K562 (cell line): ENCODE measurements at regions not wholly inside any gene's neighbourhood (a gene's known extent, or its start where the extent isn't known, plus 50 kb on each side); places are given as distances from the start of the nearest gene placed in this dataset.

Source experiments
- ATAC-seq: fragments of 200-7000 bp; cut with Tn5 transposase; 3 replicates; pipeline ENCODE4 v1.9.1; 2020; ENCODE audit warnings: moderate library complexity
- BruUV-seq: library from RNA; stranded (reverse); fragments of 400-500 nt; replicated peaks from 2 replicates; lab custom pipeline; 2021; lab: Mats Ljungman, UMichigan
- CTCF ChIA-PET: fragments of 300-600 bp; formaldehyde crosslinking; extraction: SDS; loops from one replicate; lab custom pipeline; 2021; ENCODE audit warnings: low intra/inter-chr PET ratio; lab: Yijun Ruan, JAX
- POLR2A ChIA-PET: fragments of 300-600, 350-650 bp; sonication (Branson Sonifier 250); formaldehyde crosslinking; extraction: SDS; loops from one replicate; lab custom pipeline; 2021; ENCODE audit warnings: antibody characterized with exemption, inconsistent platforms; lab: Yijun Ruan, JAX
- DNase-seq, 4 experiments: peaks; one replicate each; pipeline versions ENCODE4 v3.0.0 to v3.0.0-alpha.2; 2011 to 2018; ENCODE audit warnings: low spot score in 3 of 4, mixed read lengths in 3 of 4; ENCODE audit errors: extremely low read depth in 1 of 4
- FAIRE-seq: peaks from 2 replicates; lab custom pipeline; 2011; peaks lifted over from hg19 to GRCh38; lab: Jason Lieb, UNC
- H2AFZ ChIP-seq: 2 replicates; pipeline ENCODE4 v1.6.0; 2011; ENCODE audit warnings: low read depth, low read length, control low read depth, inconsistent platforms
- H3K27ac ChIP-seq: fragments of 200-600 bp; 3 replicates; pipeline ENCODE4 v1.8.0; 2011; ENCODE audit warnings: low read depth, mild to moderate bottlenecking, control low read depth, inconsistent platforms, low read length, moderate library complexity, mixed read lengths; ENCODE audit errors: extremely low read depth
- H3K27me3 ChIP-seq, 2 experiments: fragments of 300-600 bp in 1 of 2; 2 replicates in 1 of 2; 3 replicates in 1 of 2; pipeline versions ENCODE4 v1.6.0 to v1.8.0; 2011; ENCODE audit warnings: inconsistent platforms in 2 of 2, low read length in 2 of 2, mild to moderate bottlenecking in 1 of 2, mixed read lengths in 1 of 2, moderate library complexity in 1 of 2; ENCODE audit not compliant: control insufficient read depth in 2 of 2, insufficient read depth in 2 of 2
- H3K36me3 ChIP-seq: fragments of 300-600 bp; 3 replicates; pipeline ENCODE4 v1.8.0; 2011; ENCODE audit warnings: mild to moderate bottlenecking, low read length, inconsistent platforms; ENCODE audit not compliant: control insufficient read depth, insufficient read depth
- H3K4me1 ChIP-seq, 2 experiments: fragments of 200-600 bp in 1 of 2; replicated peaks in 1 of 2; 2 replicates in 1 of 2; 3 replicates in 1 of 2; pipeline versions ENCODE4 v1.5.1 to v1.8.0; 2011; ENCODE audit warnings: inconsistent platforms in 2 of 2, low read length in 2 of 2, mild to moderate bottlenecking in 1 of 2, mixed read lengths in 1 of 2, moderate library complexity in 1 of 2; ENCODE audit not compliant: control insufficient read depth in 2 of 2, insufficient read depth in 2 of 2
- H3K4me2 ChIP-seq: 2 replicates; pipeline ENCODE4 v1.6.1; 2011; ENCODE audit warnings: low read length, control low read depth, inconsistent platforms, mixed read lengths; ENCODE audit not compliant: insufficient read depth
- H3K4me3 ChIP-seq: fragments of 200-600 bp; sonication (generic), shearing (Covaris generic); 2 replicates; pipeline ENCODE4 v1.5.1; 2016; ENCODE audit warnings: control low read depth, inconsistent platforms
- H3K79me2 ChIP-seq: fragments of 200-600 bp; 3 replicates; pipeline ENCODE4 v1.8.0; 2011; ENCODE audit warnings: low read length, inconsistent platforms; ENCODE audit not compliant: control insufficient read depth, insufficient read depth
- H3K9ac ChIP-seq, 2 experiments: 2 replicates each; pipeline versions ENCODE4 v1.6.0 to v1.6.1; 2011; ENCODE audit warnings: low read depth in 2 of 2, low read length in 2 of 2, control low read depth in 1 of 2, inconsistent platforms in 1 of 2, mild to moderate bottlenecking in 1 of 2, mixed read lengths in 1 of 2; ENCODE audit not compliant: insufficient read depth in 1 of 2
- H3K9me1 ChIP-seq: one replicate; pipeline ENCODE4 v1.6.0; 2011; ENCODE audit warnings: inconsistent platforms, mild to moderate bottlenecking, low read length, moderate library complexity; ENCODE audit not compliant: control insufficient read depth, insufficient read depth
- H3K9me3 ChIP-seq: replicated peaks from 2 replicates; pipeline ENCODE4 v1.5.1; 2011; ENCODE audit warnings: low read depth, low read length, inconsistent platforms; ENCODE audit not compliant: control insufficient read depth, insufficient read depth
- H4K20me1 ChIP-seq: replicated peaks from 2 replicates; pipeline ENCODE4 v1.6.1; 2011; ENCODE audit warnings: low read length, inconsistent platforms, mixed read lengths; ENCODE audit not compliant: control insufficient read depth, insufficient read depth
- BRD9 ChIP-seq: fragments of 450-650 bp; IDR thresholded peaks from 2 replicates; pipeline ENCODE4 v1.6.1; 2018; ENCODE audit warnings: low read depth; ENCODE audit not compliant: partially characterized antibody
- ELF1 ChIP-seq: fragments of 200-800 bp; sonication (Bioruptor generic); IDR thresholded peaks from 2 replicates; pipeline ENCODE4 v1.6.1; 2016; ENCODE audit warnings: missing genetic modification characterization, missing compliant biosample characterization
- KDM4B ChIP-seq, 2 experiments: fragments of 450-650 bp in 1 of 2; sonication (generic) in 1 of 2; IDR thresholded peaks; 2 replicates each; pipeline ENCODE4 v1.6.1; 2016 to 2017; ENCODE audit warnings: borderline replicate concordance in 2 of 2, antibody characterized with exemption in 1 of 2, low read depth in 1 of 2, mild to moderate bottlenecking in 1 of 2
- MECOM ChIP-seq: fragments of 250-450 bp; sonication (Bioruptor Pico); IDR thresholded peaks from 2 replicates; pipeline ENCODE4 v1.8.0; 2022; ENCODE audit warnings: inconsistent platforms
- RERE ChIP-seq: sonication (generic); formaldehyde crosslinking; IDR thresholded peaks from 2 replicates; pipeline ENCODE4 v1.8.0; 2023; ENCODE audit warnings: missing genetic modification reagents, mild to moderate bottlenecking, borderline replicate concordance
- TBP ChIP-seq: optimal IDR thresholded peaks from 2 replicates; pipeline ENCODE3; 2011; ENCODE audit warnings: low read depth, low read length, improper control_type of control experiment
- TSHZ1 ChIP-seq: fragments of 250-450 bp; sonication (Bioruptor Pico); IDR thresholded peaks from 2 replicates; pipeline ENCODE4 v1.4.0; 2020; ENCODE audit warnings: mild to moderate bottlenecking, moderate library complexity
- ZNF398 ChIP-seq: fragments of 250-450 bp; sonication (Bioruptor Pico); IDR thresholded peaks from 2 replicates; pipeline ENCODE4 v1.8.0; 2021; ENCODE audit warnings: moderate library complexity, mild to moderate bottlenecking, inconsistent platforms
- WGBS: fragments of 100-300 bp; shearing (Covaris generic); methylation state at CpG from one replicate; pipeline ENCODE4 v1.1.6; 2016; ENCODE audit warnings: low coverage, mixed read lengths; ENCODE audit not compliant: insufficient coverage; ENCODE audit errors: missing lambda C conversion rate; 5-methylcytosine and 5-hydroxymethylcytosine counted together
- in situ Hi-C: fragments of 300-500 bp; cut with MboI; formaldehyde crosslinking; loops from 4 replicates; pipeline ENCODE4 v1.15.0; 2018; ENCODE audit warnings: inconsistent platforms, mixed read lengths
- intact Hi-C: fragments of 100-400 bp; cut with micrococcal nuclease; formaldehyde crosslinking; loops from 2 replicates; pipeline ENCODE4 v1.14.2; 2022

GRCh38 chrX:92230628-92231027 lies 451.5 kb downstream of the PCDH11X start:
- no peaks in the 10 kb centered on the region for H4K20me1 ChIP-seq
- H3K4me3 ChIP-seq: no peak overlapping the region
- no peaks in the 10 kb centered on the region for H3K9me1 ChIP-seq
- in situ Hi-C loops: no loop called here
- POLR2A ChIA-PET: no interaction called here
- H3K9me3 ChIP-seq: no peaks in the 10 kb centered on the region
- ATAC-seq (no peak), DNase-seq (no peak), FAIRE-seq (no peak)
- no peak overlapping the region for H3K4me2 ChIP-seq
- H3K4me1 ChIP-seq: no peaks in the 10 kb centered on the region
- no peaks in the 10 kb centered on the region for H3K36me3 ChIP-seq
- H3K9ac ChIP-seq: no peak overlapping the region
- CTCF ChIA-PET: no interaction called here
- 0% methylated on average over 3 of the region's 3 CpGs for WGBS
- BruUV-seq: no TSS peak
- no peaks in the 10 kb centered on the region for H3K79me2 ChIP-seq
- no peaks in the 10 kb centered on the region for H3K27me3 ChIP-seq
- no peak overlapping the region for H3K27ac ChIP-seq
- no peak overlapping the region for H2AFZ ChIP-seq
- intact Hi-C loops: no loop called here
- TF ChIP-seq TBP: no peak
- TF ChIP-seq MECOM (CRISPR knock-in tag): no peak
- no peak for TF ChIP-seq ELF1 (tag)
- no peak for TF ChIP-seq ZNF398 (CRISPR knock-in tag)
- no peak for TF ChIP-seq RERE (CRISPR knock-in tag)
- TF ChIP-seq BRD9: no peak
- TF ChIP-seq KDM4B (IDR thresholded peaks at IDR 0.05; ENCODE audit: borderline replicate concordance in 2 of 2, low read depth in 1 of 2): no peak
- no peak for TF ChIP-seq TSHZ1 (CRISPR knock-in tag)
